ENCODE measurements at regions not wholly inside any gene's neighbourhood (a gene's known extent, or its start where the extent isn't known, plus 50 kb on each side); places are given as distances from the start of the nearest gene placed in this dataset.

- Histone ChIP-seq H2AFZ (ENCODE audit: insufficient read depth, low read depth, low read length, poor library complexity, severe bottlenecking) (no peak overlapping the region), H3K4me3 (replicated peaks in 1 of 3; ENCODE audit: low read depth in 2 of 3, low read length in 3 of 3) (no peak overlapping the region), H3K4me2 (replicated peaks; ENCODE audit: extremely low read depth, low read length, poor library complexity, severe bottlenecking) (no peak overlapping the region), H3K4me1 (ENCODE audit: control insufficient read depth in 1 of 2, insufficient read depth in 2 of 2, low read length in 2 of 2) (peaks cover 0 to 5% of the 10 kb centered on the region in 2 donors), H3K36me3 (replicated peaks in 1 of 2; ENCODE audit: control insufficient read depth in 1 of 2, insufficient read depth in 2 of 2, low read length in 2 of 2) (no peaks in the 10 kb centered on the region), H3K79me2 (ENCODE audit: insufficient read depth, low read length) (no peaks in the 10 kb centered on the region), H3K27ac (ENCODE audit: low read depth in 1 of 2, low read length in 2 of 2) (no peak overlapping the region), H4K20me1 (ENCODE audit: insufficient read depth, low read length) (no peaks in the 10 kb centered on the region), H3K9ac (ENCODE audit: insufficient read depth, low read length, poor library complexity, severe bottlenecking) (no peak overlapping the region), H3K27me3 (ENCODE audit: control insufficient read depth in 2 of 2, insufficient read depth in 2 of 2, low read length in 2 of 2) (peaks cover 14 to 24% of the 10 kb centered on the region in 2 donors), H3K9me3 (replicated peaks in 1 of 2; ENCODE audit: control insufficient read depth in 1 of 2, insufficient read depth in 1 of 2, low read length in 2 of 2) (no peaks in the 10 kb centered on the region)
- no peak for TF ChIP-seq CTCF (IDR thresholded peaks at IDR 0.05)
- peaks cover 0 to 6% (median 0%) of the 10 kb centered on the region in 7 donors for H3K9me3 Mint-ChIP-seq
- no peak for DNase-seq
- no CpG with 5 or more reads among the region's 1 CpG for WGBS (ENCODE audit: insufficient coverage)
- no peaks in the 10 kb centered on the region for H3K36me3 Mint-ChIP-seq
- H3K27ac Mint-ChIP-seq, result no peak overlapping the region
- intact Hi-C loops (cut with micrococcal nuclease), result no loop called here
- no peak overlapping the region for H3K4me3 Mint-ChIP-seq
- H3K4me1 Mint-ChIP-seq, result peaks cover 6% of the 10 kb centered on the region
- H3K27me3 Mint-ChIP-seq (ENCODE audit: low read depth in 3 of 3), result peaks cover 20 to 21% (median 20%) of the 10 kb centered on the region in 3 donors
Measured at GRCh38 chr2:62566847-62567246, 60.9 kb upstream of the TMEM17 start.

DNA sequence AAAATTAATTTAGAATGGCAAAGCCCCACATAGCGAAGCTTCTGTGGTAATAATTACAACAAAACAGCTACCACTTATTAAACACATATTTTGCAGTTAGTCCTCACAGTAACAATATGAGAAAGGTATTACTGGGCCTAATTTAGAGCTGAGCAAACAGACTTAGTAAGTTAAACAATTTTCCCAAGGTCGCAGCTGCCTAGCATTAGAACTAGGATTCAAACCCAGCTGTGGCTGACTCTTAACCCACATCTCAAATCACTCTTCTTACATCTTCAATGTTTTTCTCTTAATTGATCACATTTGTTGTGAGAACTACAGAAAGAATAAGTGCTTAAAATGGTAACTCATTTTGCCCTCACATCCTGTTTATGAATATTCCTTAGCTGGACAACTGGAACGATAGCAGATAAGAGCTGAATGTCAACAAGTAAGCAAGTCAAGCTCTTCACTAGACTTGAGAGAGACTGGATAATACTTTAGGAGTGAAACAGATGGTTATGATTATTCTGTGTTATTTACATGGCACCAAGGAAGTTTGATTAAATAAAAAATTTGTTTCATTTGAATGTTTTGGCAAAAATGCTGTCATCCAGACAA, 59.4 kb upstream of the TMEM17 start:
- no peak for TF ChIP-seq CTCF (IDR thresholded peaks at IDR 0.05)
- Mint-ChIP-seq H3K27me3 (ENCODE audit: low read depth in 3 of 3) (peaks cover 7 to 9% (median 7%) of the 10 kb centered on the region in 3 donors), H3K4me3 (no peak overlapping the region), H3K27ac (no peak overlapping the region), H3K9me3 (peaks cover 0 to 2% (median 0%) of the 10 kb centered on the region in 7 donors), H3K36me3 (no peaks in the 10 kb centered on the region), H3K4me1 (no peaks in the 10 kb centered on the region)
- Histone ChIP-seq H3K4me3 (replicated peaks in 1 of 3; ENCODE audit: low read depth in 2 of 3, low read length in 3 of 3) (no peak overlapping the region), H3K9me3 (replicated peaks in 1 of 2; ENCODE audit: control insufficient read depth in 1 of 2, insufficient read depth in 1 of 2, low read length in 2 of 2) (no peaks in the 10 kb centered on the region), H3K36me3 (replicated peaks in 1 of 2; ENCODE audit: control insufficient read depth in 1 of 2, insufficient read depth in 2 of 2, low read length in 2 of 2) (no peaks in the 10 kb centered on the region), H2AFZ (ENCODE audit: insufficient read depth, low read depth, low read length, poor library complexity, severe bottlenecking) (no peak overlapping the region), H3K9ac (ENCODE audit: insufficient read depth, low read length, poor library complexity, severe bottlenecking) (no peak overlapping the region), H4K20me1 (ENCODE audit: insufficient read depth, low read length) (no peaks in the 10 kb centered on the region), H3K4me1 (ENCODE audit: control insufficient read depth in 1 of 2, insufficient read depth in 2 of 2, low read length in 2 of 2) (no peaks in the 10 kb centered on the region), H3K4me2 (replicated peaks; ENCODE audit: extremely low read depth, low read length, poor library complexity, severe bottlenecking) (no peak overlapping the region), H3K79me2 (ENCODE audit: insufficient read depth, low read length) (no peaks in the 10 kb centered on the region), H3K27ac (ENCODE audit: low read depth in 1 of 2, low read length in 2 of 2) (no peak overlapping the region), H3K27me3 (ENCODE audit: control insufficient read depth in 2 of 2, insufficient read depth in 2 of 2, low read length in 2 of 2) (peaks cover 10 to 12% of the 10 kb centered on the region in 2 donors)
- WGBS (ENCODE audit: insufficient coverage), result no CpG with 5 or more reads among the region's 3 CpGs
- intact Hi-C loops (cut with micrococcal nuclease), result no loop called here
- DNase-seq, result no peak

All from CD14-positive monocyte (primary cell).